ENCODE measurements at regions not wholly inside any gene's neighbourhood (a gene's known extent, or its start where the extent isn't known, plus 50 kb on each side); places are given as distances from the start of the nearest gene placed in this dataset.
A peak's percentile ranks its signal among the peaks of the same experiment; 100 is the strongest.
"Not testable (repeated sequence)": the region's sequence is repeated elsewhere in the genome, so short reads cannot be mapped to it uniquely, and the experiment has no call there.

GRCh38 chr5:103808464-103809106, 246.0 kb upstream of the NUDT12 start:
- peak; percentile 13 for DNase-seq

GRCh38 chr5:103804711-103805110, 242.1 kb upstream of the NUDT12 start:
- DNase-seq = no peak

- no peak for DNase-seq
These were observed 239.1 kb upstream of the NUDT12 start for GRCh38 chr5:103801681-103802080.

- DNase-seq = no peak
These were observed 238.3 kb upstream of the NUDT12 start for GRCh38 chr5:103800741-103801495.

GRCh38 chr5:103793595-103794182, 231.1 kb upstream of the NUDT12 start:
- no peak for DNase-seq

GRCh38 chr5:103785569-103785968, 223.0 kb upstream of the NUDT12 start:
- DNase-seq = no peak

GRCh38 chr5:103783669-103784068, 221.1 kb upstream of the NUDT12 start:
- no peak for DNase-seq

- DNase-seq = no peak
These were observed 218.2 kb upstream of the NUDT12 start for GRCh38 chr5:103780794-103781193.

- DNase-seq = no peak
These were observed 212.1 kb upstream of the NUDT12 start for GRCh38 chr5:103774721-103775120.

GRCh38 chr5:103772248-103772647, 209.7 kb upstream of the NUDT12 start:
- no peak for DNase-seq

- DNase-seq = no peak
These were observed 201.8 kb upstream of the NUDT12 start for GRCh38 chr5:103764403-103764802.

GRCh38 chr5:103758996-103759395, 196.4 kb upstream of the NUDT12 start:
- DNase-seq = no peak

GRCh38 chr5:103755974-103756373, 193.4 kb upstream of the NUDT12 start:
- no peak for DNase-seq

- no peak for DNase-seq
These were observed 182.9 kb upstream of the NUDT12 start for GRCh38 chr5:103745353-103746065.

- DNase-seq = no peak
These were observed 181.6 kb upstream of the NUDT12 start for GRCh38 chr5:103744159-103744558.

- no peak for DNase-seq
These were observed 180.8 kb upstream of the NUDT12 start for GRCh38 chr5:103743421-103743820.

GRCh38 chr5:103741984-103742383, 179.4 kb upstream of the NUDT12 start:
- no peak for DNase-seq

GRCh38 chr5:103736343-103736742, 173.8 kb upstream of the NUDT12 start:
- DNase-seq = not testable (repeated sequence)

GRCh38 chr5:103724271-103724670, 161.7 kb upstream of the NUDT12 start:
- DNase-seq = no peak

GRCh38 chr5:103721183-103721582, 158.6 kb upstream of the NUDT12 start:
- DNase-seq = no peak

- DNase-seq = no peak
These were observed 155.5 kb upstream of the NUDT12 start for GRCh38 chr5:103718108-103718507.

- DNase-seq = no peak
These were observed 146.0 kb upstream of the NUDT12 start for GRCh38 chr5:103708601-103709000.

GRCh38 chr5:103706939-103707682, 144.5 kb upstream of the NUDT12 start:
- no peak for DNase-seq
